IMR-90 (cell line): ENCODE measurements at regions not wholly inside any gene's neighbourhood (a gene's known extent, or its start where the extent isn't known, plus 50 kb on each side); places are given as distances from the start of the nearest gene placed in this dataset.
A peak's percentile ranks its signal among the peaks of the same experiment; 100 is the strongest.

Experiments used
- ATAC-seq: fragments of 200-7000 bp; cut with Tn5 transposase; 2 replicates; pipeline ENCODE4 v1.9.1; 2020; ENCODE audit warnings: low read depth, mild to moderate bottlenecking, moderate library complexity
- BruUV-seq: library from RNA; stranded (reverse); fragments of 400-500 nt; replicated peaks from 2 replicates; lab custom pipeline; 2021; lab: Mats Ljungman, UMichigan
- CTCF ChIA-PET: fragments of 300-600 bp; formaldehyde crosslinking; extraction: SDS; loops from one replicate; lab custom pipeline; 2021; ENCODE audit warnings: antibody characterized with exemption; lab: Yijun Ruan, JAX
- POLR2A ChIA-PET: fragments of 300-600 bp; sonication (Branson Sonifier 250); formaldehyde crosslinking; loops from one replicate; lab custom pipeline; 2022; ENCODE audit warnings: antibody characterized with exemption; ENCODE audit not compliant: unreplicated experiment; lab: Charles Lee
- DNase-seq: peaks from one replicate; pipeline ENCODE4 v3.0.0; 2013
- H2AFZ ChIP-seq: replicated peaks from 2 replicates; pipeline ENCODE3; 2013; ENCODE audit warnings: low read length, mild to moderate bottlenecking; ENCODE audit not compliant: poor library complexity
- H2AK5ac ChIP-seq: 2 replicates; pipeline ENCODE4 v1.6.1; 2013; ENCODE audit warnings: low read depth, low read length, inconsistent platforms
- H2AK9ac ChIP-seq: replicated peaks from 2 replicates; pipeline ENCODE3; 2013; ENCODE audit warnings: mild to moderate bottlenecking, low read depth, low read length, moderate library complexity; ENCODE audit not compliant: poor library complexity
- H2BK120ac ChIP-seq: 2 replicates; pipeline ENCODE4 v1.6.1; 2013; ENCODE audit warnings: low read depth, low read length, inconsistent platforms
- H2BK15ac ChIP-seq: 3 replicates; pipeline ENCODE4 v1.6.1; 2013; ENCODE audit warnings: low read depth, low read length, inconsistent platforms
- H2BK20ac ChIP-seq: 2 replicates; pipeline ENCODE4 v1.6.1; 2013; ENCODE audit warnings: low read depth, mild to moderate bottlenecking, inconsistent platforms, low read length, moderate library complexity
- H2BK5ac ChIP-seq: 2 replicates; pipeline ENCODE4 v1.6.1; 2013; ENCODE audit warnings: mild to moderate bottlenecking, low read depth, low read length, inconsistent platforms; ENCODE audit not compliant: poor library complexity, severe bottlenecking
- H3K14ac ChIP-seq: replicated peaks from 2 replicates; pipeline ENCODE4 v1.6.1; 2013; ENCODE audit warnings: low read depth, low read length, inconsistent platforms
- H3K18ac ChIP-seq: 2 replicates; pipeline ENCODE4 v1.6.1; 2013; ENCODE audit warnings: low read depth, low read length, control low read depth
- H3K23ac ChIP-seq: 2 replicates; pipeline ENCODE4 v1.6.1; 2013; ENCODE audit warnings: low read depth, low read length, inconsistent platforms
- H3K27ac ChIP-seq: 2 replicates; pipeline ENCODE4 v1.5.1; 2013; ENCODE audit warnings: mild to moderate bottlenecking, control low read depth, low read length; ENCODE audit not compliant: insufficient read depth
- H3K27me3 ChIP-seq: 2 replicates; pipeline ENCODE4 v1.6.1; 2013; ENCODE audit warnings: low read length; ENCODE audit not compliant: control insufficient read depth, insufficient read depth
- H3K36me3 ChIP-seq: 2 replicates; pipeline ENCODE4 v1.6.1; 2013; ENCODE audit warnings: low read length, mixed read lengths; ENCODE audit not compliant: control insufficient read depth, insufficient read depth
- H3K4ac ChIP-seq: 2 replicates; pipeline ENCODE4 v1.6.1; 2013; ENCODE audit warnings: low read depth, low read length, inconsistent platforms
- H3K4me1 ChIP-seq: 2 replicates; pipeline ENCODE4 v1.6.1; 2013; ENCODE audit warnings: low read length, mixed read lengths; ENCODE audit not compliant: control insufficient read depth, insufficient read depth
- H3K4me2 ChIP-seq: 2 replicates; pipeline ENCODE4 v1.6.1; 2013; ENCODE audit warnings: low read depth, mild to moderate bottlenecking, control low read depth, low read length, moderate library complexity
- H3K4me3 ChIP-seq: 2 replicates; pipeline ENCODE4 v1.5.1; 2013; ENCODE audit warnings: low read depth, mild to moderate bottlenecking, control low read depth, low read length, moderate library complexity; ENCODE audit not compliant: insufficient read depth
- H3K56ac ChIP-seq: 2 replicates; pipeline ENCODE4 v1.6.1; 2013; ENCODE audit warnings: low read length, inconsistent platforms; ENCODE audit not compliant: insufficient read depth; ENCODE audit errors: extremely low read depth
- H3K79me1 ChIP-seq, 2 experiments: 2 replicates each; pipeline ENCODE4 v1.6.1; 2013; ENCODE audit warnings: low read length in 2 of 2, inconsistent platforms in 1 of 2, low read depth in 1 of 2
- H3K9ac ChIP-seq: 2 replicates; pipeline ENCODE4 v1.6.1; 2013; ENCODE audit warnings: low read depth, low read length, control low read depth
- H3K9me1 ChIP-seq: 2 replicates; pipeline ENCODE4 v1.6.1; 2013; ENCODE audit warnings: low read length, inconsistent platforms; ENCODE audit not compliant: insufficient read depth
- H3K9me3 ChIP-seq: 2 replicates; pipeline ENCODE4 v1.6.1; 2013; ENCODE audit warnings: low read length; ENCODE audit not compliant: control insufficient read depth, insufficient read depth
- H4K20me1 ChIP-seq: 2 replicates; pipeline ENCODE4 v1.6.1; 2013; ENCODE audit warnings: low read length, inconsistent platforms; ENCODE audit not compliant: insufficient read depth
- H4K5ac ChIP-seq: 2 replicates; pipeline ENCODE4 v1.6.1; 2013; ENCODE audit warnings: mild to moderate bottlenecking, low read depth, low read length, control low read depth
- H4K8ac ChIP-seq, 2 experiments: 2 replicates each; pipeline ENCODE4 v1.6.1; 2013; ENCODE audit warnings: low read depth in 2 of 2, low read length in 2 of 2, control low read depth in 1 of 2, inconsistent platforms in 1 of 2
- H4K91ac ChIP-seq: 2 replicates; pipeline ENCODE4 v1.6.1; 2013; ENCODE audit warnings: low read depth, low read length, inconsistent platforms; ENCODE audit not compliant: insufficient read depth
- BHLHE40 ChIP-seq: fragments of 150-350 bp; IDR thresholded peaks from 2 replicates; pipeline ENCODE4 v1.6.1; 2016; ENCODE audit warnings: mild to moderate bottlenecking, low read depth, low read length
- FOS ChIP-seq: fragments of 150-350 bp; IDR thresholded peaks from 2 replicates; pipeline ENCODE4 v1.6.1; 2016; ENCODE audit warnings: low read depth, low read length
- SMC3 ChIP-seq: fragments of 150-350 bp; IDR thresholded peaks from 2 replicates; pipeline ENCODE4 v1.6.1; 2016; ENCODE audit warnings: low read depth, mild to moderate bottlenecking, antibody characterized with exemption, low read length, moderate library complexity
- WGBS, 2 experiments: methylation state at CpG; one replicate each; pipeline versions ENCODE4 v1.1.5 to v1.1.7; 2013; ENCODE audit warnings: missing lambda C conversion rate in 2 of 2; ENCODE audit not compliant: insufficient read length in 1 of 2; ENCODE audit errors: extremely low coverage in 2 of 2; 5-methylcytosine and 5-hydroxymethylcytosine counted together
- dilution Hi-C: fragments of 300-500 bp; cut with HindIII; formaldehyde crosslinking; loops from one replicate; pipeline ENCODE4 v1.14.3; 2018; ENCODE audit warnings: low sequenced_read_pairs; ENCODE audit not compliant: unreplicated experiment
- in situ Hi-C: fragments of 300-500 bp; cut with MboI; formaldehyde crosslinking; loops from 3 replicates; pipeline ENCODE4 v1.14.3; 2019; ENCODE audit warnings: low sequenced_read_pairs, inconsistent platforms, mixed read lengths
- intact Hi-C: fragments of 100-400 bp; cut with micrococcal nuclease; formaldehyde crosslinking; loops from 2 replicates; pipeline ENCODE4 v1.10.0; 2022
- TF ChIP-seq, protein P1 (sequence below): fragments of 150-350 bp; IDR thresholded peaks from 2 replicates; pipeline ENCODE4 v1.6.1; 2017; ENCODE audit warnings: mild to moderate bottlenecking, antibody characterized with exemption, low read length, low read depth

DNA sequence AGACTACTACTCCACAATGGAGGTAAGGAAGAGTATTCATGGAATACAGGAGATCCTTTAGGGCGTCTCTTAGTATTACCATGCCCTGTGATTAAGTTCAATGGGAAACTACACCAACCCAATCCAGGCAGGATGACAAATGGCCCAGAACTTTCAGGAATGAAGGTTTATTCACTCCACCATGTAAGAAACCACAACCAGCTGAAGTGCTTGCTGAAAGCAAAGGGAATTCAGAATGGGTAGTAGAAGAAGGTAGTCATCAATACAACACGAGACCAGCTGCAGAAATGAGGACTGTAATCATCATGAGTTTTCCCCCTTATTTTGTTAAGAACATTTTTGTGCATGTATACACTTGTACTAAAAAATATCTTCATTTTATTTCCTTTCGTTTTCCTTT, 76.6 kb downstream of the GPR37 start:
- H4K91ac ChIP-seq, result no peak overlapping the region
- H2BK20ac ChIP-seq, result no peak overlapping the region
- no peaks in the 10 kb centered on the region for H3K27me3 ChIP-seq
- H3K4me3 ChIP-seq, result no peak overlapping the region
- TF ChIP-seq BHLHE40 (peak; percentile 85), SMC3 (no peak), FOS (0 out of 2 replicates have a peak, but pooled peaks have one; percentile 2)
- TF ChIP-seq, protein P1, sequence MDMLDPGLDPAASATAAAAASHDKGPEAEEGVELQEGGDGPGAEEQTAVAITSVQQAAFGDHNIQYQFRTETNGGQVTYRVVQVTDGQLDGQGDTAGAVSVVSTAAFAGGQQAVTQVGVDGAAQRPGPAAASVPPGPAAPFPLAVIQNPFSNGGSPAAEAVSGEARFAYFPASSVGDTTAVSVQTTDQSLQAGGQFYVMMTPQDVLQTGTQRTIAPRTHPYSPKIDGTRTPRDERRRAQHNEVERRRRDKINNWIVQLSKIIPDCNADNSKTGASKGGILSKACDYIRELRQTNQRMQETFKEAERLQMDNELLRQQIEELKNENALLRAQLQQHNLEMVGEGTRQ, result no peak
- 0 out of 2 replicates have a peak overlapping the region, but pooled peaks have one; percentile 58 for H3K14ac ChIP-seq
- intact Hi-C loops, result no loop called here
- no peak overlapping the region for H3K23ac ChIP-seq
- H3K4me1 ChIP-seq, result peaks cover 6% of the 10 kb centered on the region
- no peaks in the 10 kb centered on the region for H4K20me1 ChIP-seq
- no peak overlapping the region for H2AK5ac ChIP-seq
- H4K8ac ChIP-seq, result no peak overlapping the region
- WGBS, 2 experiments, result no CpG with 5 or more reads among the region's 3 CpGs
- H3K27ac ChIP-seq, result no peak overlapping the region
- H4K5ac ChIP-seq, result no peak overlapping the region; the same call in 1 of the 2 replicates
- ChIA-PET POLR2A (no interaction called here), CTCF (interaction anchor here (1.1 kb wide), 1 partner anchor 10 kb away, joined by 4 read pairs; no protein-coding TSS in a partner anchor)
- BruUV-seq, result no TSS peak
- no peak overlapping the region for H3K56ac ChIP-seq
- DNase-seq (peak; percentile 89), ATAC-seq (peak; percentile 85)
- H2BK5ac ChIP-seq, result peak overlapping the region; percentile 56
- 0 out of 2 replicates have a peak, but pooled peaks cover 2% of the 10 kb centered on the region for H3K9me3 ChIP-seq
- H2AK9ac ChIP-seq, result no peak overlapping the region
- peak overlapping the region; percentile 39; the same call in 1 of the 2 replicates for H3K4me2 ChIP-seq
- peak overlapping the region; percentile 73 for H2BK120ac ChIP-seq
- H3K18ac ChIP-seq, result peak overlapping the region; percentile 52; the same call in 1 of the 2 replicates
- no peaks in the 10 kb centered on the region for H3K79me1 ChIP-seq
- no peaks in the 10 kb centered on the region for H3K9me1 ChIP-seq
- dilution Hi-C loops, result no loop called here
- no peak overlapping the region for H2AFZ ChIP-seq
- in situ Hi-C loops, result no loop called here
- no peak overlapping the region; the same call in 1 of the 2 replicates for H3K4ac ChIP-seq
- H3K9ac ChIP-seq, result no peak overlapping the region
- no peak overlapping the region; the same call in 2 of the 3 replicates for H2BK15ac ChIP-seq
- H3K36me3 ChIP-seq, result no peaks in the 10 kb centered on the region
